A673 (cell line): ENCODE measurements at regions not wholly inside any gene's neighbourhood (a gene's known extent, or its start where the extent isn't known, plus 50 kb on each side); places are given as distances from the start of the nearest gene placed in this dataset.

Experiments
- CTCF ChIP-seq: fragments of 300-800, 200-600 bp; sonication (generic); conservative IDR thresholded peaks from 2 replicates; pipeline ENCODE4 v1.5.1; 2017; ENCODE audit warnings: low read depth, mild to moderate bottlenecking, antibody characterized with exemption, low read length, moderate library complexity, mixed read lengths
- EZH2 ChIP-seq: fragments of 200-600 bp; sonication (generic); IDR thresholded peaks from 2 replicates; pipeline ENCODE4 v1.6.1; 2017; ENCODE audit warnings: borderline replicate concordance, low read depth, mild to moderate bottlenecking, mixed read lengths, antibody characterized with exemption, low read length; ENCODE audit not compliant: poor library complexity, severe bottlenecking

DNA sequence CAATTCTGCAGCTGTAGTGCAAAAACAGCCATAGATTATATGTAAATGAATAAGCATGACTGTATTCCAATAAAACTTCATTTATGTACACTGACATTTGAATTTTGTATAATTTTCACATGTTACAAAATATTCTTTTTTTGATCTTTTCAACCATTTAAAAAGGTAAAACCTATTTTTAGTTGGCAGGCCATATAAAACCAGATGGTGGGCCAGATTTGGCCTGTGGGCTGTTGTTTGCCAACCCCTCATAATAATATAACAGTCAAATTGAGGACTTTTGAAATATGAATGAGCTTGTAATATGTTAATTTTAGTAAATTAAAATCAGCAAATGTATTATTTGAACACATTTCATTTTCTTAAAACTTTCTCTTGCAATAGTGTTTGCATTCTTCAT lies 913.4 kb downstream of the TLE1 start:
- TF ChIP-seq CTCF (no peak), EZH2 (no peak)
